ENCODE measurements at regions not wholly inside any gene's neighbourhood (a gene's known extent, or its start where the extent isn't known, plus 50 kb on each side); places are given as distances from the start of the nearest gene placed in this dataset.
A peak's percentile ranks its signal among the peaks of the same experiment; 100 is the strongest.
"Not testable (repeated sequence)": the region's sequence is repeated elsewhere in the genome, so short reads cannot be mapped to it uniquely, and the experiment has no call there.

GRCh38 chr4:79739912-79740311 lies 331.9 kb upstream of the GK2 start:
- no peak for DNase-seq

DNA sequence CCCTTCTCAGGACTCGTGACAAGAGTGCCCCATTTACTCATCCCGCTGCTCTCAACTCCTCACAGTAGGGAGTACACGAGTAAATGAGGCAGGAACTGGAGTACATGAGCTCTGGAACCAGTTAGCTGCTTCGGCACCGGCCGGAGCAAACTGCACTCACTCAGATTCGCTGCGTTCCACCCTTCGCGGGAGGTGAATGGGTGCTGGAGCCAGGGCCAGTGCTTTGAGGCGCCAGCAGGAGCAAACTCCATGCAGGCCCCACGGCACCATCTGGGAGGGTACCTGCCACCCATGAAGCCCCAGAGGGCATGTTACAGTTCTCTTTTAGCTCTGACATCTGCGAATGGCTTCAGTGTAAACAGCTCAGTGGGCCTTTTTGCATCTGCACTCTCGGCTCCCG lies 315.5 kb upstream of the GK2 start:
- DNase-seq, result no peak

DNA sequence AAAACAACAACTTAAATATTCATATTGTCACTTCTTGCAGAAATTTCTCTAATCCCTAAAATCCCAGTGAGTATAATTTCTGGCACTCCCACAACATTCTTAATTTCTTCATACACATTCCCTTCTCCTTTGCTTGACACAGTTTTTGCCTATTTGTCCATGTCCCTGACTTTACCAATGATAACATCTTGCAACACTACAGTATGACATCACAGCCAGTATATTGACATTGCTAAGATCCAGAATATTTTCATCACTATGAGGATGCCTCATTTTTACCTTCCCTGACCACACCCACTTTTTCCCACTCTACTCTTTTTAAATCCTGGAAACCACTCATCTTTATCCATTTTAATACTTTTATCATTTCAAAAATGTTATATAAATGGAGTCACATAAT lies 292.3 kb upstream of the GK2 start:
- DNase-seq, result no peak

DNA sequence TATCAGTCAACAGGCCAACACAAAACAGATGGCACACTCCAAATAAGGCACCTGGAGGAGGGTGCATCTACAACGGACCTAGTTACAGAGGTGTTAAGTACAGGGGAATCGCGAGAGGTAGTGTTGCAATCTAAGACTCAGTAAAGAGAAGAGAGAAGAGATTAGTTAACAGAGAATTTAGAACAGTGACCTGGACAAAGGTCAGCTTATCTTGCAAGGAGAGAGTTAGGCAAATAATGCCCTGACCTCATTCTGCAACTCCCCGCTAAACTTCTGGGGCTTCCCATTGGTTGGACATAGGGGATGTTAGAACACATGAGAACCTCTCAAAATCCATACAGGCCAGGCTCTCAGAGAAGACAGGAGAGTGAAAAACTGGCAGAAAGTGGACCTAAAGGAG lies 289.4 kb upstream of the GK2 start:
- no peak for DNase-seq

- DNase-seq, result not testable (repeated sequence)
These were observed 288.5 kb upstream of the GK2 start for GRCh38 chr4:79696534-79696933.

- DNase-seq, result no peak
These were observed 287.8 kb upstream of the GK2 start for GRCh38 chr4:79695848-79696247.

DNA sequence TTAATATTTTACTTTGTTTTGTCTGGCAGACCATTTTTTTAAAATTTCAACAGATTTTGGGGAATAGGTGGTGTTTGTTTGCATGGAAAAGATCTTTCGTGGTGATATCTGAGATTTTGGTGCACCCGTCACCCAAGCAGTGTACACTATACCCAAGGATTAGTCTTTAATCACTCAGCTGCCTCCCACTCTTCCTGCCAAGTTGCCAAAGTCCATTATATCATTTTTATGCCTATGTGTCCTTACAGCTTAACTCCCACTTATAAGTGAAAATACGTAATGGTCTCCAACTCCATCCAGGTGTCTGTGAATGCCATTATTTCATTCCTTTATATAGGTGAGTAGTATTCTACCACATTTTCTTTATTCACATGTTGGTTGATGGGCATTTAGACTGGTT lies 281.7 kb upstream of the GK2 start:
- DNase-seq, result peak; percentile 1

DNA sequence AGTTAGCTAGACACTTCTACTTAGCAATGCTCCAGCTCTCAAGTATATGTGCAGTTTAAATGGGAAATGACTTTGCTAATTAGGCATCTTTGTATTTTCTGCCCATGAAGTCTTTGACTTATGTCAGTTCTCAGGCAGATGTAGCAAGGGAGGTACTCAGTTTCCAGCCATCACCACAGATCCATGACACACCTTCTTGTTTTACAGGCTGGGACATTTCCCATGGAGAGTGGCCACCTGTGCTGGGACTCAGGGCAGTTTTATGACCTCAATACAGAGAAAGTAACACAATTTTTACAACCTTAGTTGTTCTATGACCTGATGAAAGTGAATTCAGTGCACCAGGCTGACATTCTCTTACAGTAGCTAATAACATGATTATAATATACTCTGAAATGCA lies 280.7 kb upstream of the GK2 start:
- no peak for DNase-seq

GRCh38 chr4:79687006-79687405 lies 279.0 kb upstream of the GK2 start:
- DNase-seq, result peak; percentile 33

- DNase-seq, result no peak
These were observed 277.5 kb upstream of the GK2 start for GRCh38 chr4:79685542-79685941.

GRCh38 chr4:79684516-79684915 lies 276.5 kb upstream of the GK2 start:
- DNase-seq, result no peak

- DNase-seq, result no peak
These were observed 274.9 kb upstream of the GK2 start for GRCh38 chr4:79682801-79683530.

- no peak for DNase-seq
These were observed 274.1 kb upstream of the GK2 start for GRCh38 chr4:79682161-79682560.

DNA sequence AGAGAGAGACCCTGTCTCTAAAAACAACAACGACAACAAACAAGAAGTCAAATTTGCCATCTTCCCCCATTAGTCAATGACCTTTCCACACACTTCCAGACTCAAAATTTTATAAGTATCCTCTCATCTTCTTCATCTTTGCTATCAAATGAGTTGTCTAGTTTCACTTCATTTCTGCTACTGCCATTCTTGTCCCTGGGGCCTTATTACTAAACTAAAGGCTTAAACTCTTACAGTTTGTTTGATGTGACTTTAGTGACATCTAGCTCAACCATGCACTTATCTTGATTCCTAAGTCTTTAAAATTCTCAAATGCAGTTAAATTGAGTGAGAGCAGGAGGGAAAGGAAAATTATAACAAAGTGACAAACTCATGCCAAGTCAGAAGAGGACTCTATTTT lies 271.8 kb upstream of the GK2 start:
- DNase-seq, result no peak

- no peak for DNase-seq
These were observed 270.6 kb upstream of the GK2 start for GRCh38 chr4:79678472-79679202.

- DNase-seq, result no peak
These were observed 268.7 kb upstream of the GK2 start for GRCh38 chr4:79676705-79677104.

DNA sequence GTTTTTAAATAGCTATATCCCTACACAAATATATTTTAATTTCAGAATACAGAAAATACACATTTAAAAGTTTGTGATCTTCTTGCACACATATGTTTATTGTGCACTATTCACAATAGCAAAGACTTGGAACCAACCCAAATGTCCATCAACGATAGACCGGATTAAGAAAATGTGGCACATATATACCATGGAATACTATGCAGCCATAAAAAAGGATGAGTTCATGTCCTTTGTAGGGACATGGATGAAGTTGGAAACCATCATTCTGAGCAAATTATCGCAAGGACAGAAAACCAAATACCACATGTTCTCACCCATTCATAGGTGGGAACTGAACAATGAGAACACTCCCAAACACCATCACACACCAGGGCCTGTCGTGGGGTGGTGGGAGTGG lies 266.9 kb upstream of the GK2 start:
- DNase-seq, result not testable (repeated sequence)

GRCh38 chr4:79673898-79674297 lies 265.9 kb upstream of the GK2 start:
- no peak for DNase-seq

DNA sequence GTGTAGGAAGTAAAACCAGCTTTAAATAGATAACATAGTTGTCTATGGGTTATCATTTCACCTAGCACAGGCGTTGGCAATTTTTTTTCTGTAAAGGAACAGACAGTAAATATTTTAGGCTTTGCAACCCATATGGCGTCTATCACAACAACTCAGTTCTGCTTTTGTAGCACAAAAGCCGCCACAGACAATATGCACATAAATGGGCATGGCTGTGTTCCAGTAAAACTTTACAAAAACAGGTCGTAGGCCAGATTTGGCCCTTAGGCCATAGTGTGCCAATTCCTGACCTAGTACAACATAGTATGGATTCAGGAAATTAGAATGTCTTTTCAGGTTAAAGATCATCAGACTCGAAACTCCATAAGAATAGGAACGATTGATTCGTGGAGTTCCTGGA lies 265.3 kb upstream of the GK2 start:
- no peak for DNase-seq

- no peak for DNase-seq
These were observed 258.8 kb upstream of the GK2 start for GRCh38 chr4:79666875-79667274.

DNA sequence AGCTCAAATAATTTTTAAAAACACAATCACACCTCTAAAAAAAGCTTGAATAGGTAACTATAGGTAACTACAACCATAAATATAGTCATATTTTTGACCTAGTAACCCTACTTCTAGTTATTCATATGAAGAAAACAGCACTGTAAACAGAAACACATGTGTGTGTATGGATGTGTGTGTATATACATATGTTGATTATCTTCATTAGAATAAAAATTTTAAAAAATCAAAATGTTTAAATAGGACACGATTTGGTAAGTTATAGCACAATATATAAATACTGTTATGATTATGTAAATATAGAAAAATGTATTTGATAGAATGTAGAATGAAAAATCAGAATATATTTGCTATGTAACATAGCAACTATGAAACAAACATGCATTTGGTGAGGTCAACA lies 258.1 kb upstream of the GK2 start:
- DNase-seq, result no peak

DNA sequence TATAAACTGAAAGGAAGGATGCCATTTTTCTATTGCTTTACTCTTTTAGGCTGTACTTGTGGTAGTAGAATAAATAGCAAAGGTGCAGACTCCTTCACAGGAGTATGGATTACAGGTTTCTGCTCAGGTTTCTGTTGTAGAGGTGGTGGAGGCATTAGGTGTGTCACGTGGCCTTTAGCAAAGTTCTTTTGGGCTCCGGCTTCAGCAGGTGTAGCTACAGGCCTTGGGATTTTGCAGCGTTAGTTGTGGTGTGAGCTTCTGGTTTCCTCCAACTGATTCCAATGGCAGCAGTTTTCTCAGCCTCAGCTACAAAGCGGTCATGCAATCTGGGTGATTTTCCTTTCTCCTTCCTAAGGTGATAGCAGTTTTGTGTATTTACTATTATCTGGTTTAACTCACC lies 255.8 kb upstream of the GK2 start:
- no peak for DNase-seq

- no peak for DNase-seq
These were observed 255.1 kb upstream of the GK2 start for GRCh38 chr4:79663141-79663540.

DNA sequence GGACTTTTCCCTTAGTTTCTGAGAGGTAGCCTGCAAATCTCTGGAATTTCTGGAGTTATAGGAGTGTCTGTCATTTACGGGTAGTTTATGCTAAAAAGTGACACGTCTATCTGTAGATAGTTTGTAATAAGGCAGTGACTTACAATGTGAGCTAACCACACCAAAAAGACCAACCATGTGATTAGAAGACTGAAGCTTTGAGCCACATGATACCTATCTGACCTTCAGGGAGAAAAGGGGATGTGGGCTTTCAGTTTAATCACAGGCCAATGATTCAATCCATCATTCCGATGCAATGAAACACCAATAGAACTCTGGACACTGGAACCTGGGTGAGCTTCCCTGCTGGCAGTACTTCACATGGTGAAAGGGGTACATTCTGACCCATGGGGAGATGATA lies 254.6 kb upstream of the GK2 start:
- no peak for DNase-seq

DNA sequence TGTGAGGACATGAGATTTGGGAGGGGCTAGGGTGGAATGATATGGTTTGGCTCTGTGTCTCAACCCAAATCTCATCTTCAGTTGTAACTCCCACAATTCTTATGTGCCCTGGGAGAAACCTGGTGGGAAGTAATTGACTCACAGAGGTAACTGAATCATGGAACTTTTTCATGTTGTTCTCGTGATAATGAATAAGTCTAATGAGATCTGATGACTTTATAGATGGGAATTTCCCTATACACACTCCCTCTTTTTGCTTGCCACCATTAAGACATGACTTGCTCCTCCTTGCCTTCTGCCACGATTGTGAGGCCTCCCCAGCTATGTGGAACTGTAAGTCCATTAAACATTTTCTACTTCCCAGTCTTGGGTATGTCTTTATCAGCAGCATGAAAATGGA lies 253.2 kb upstream of the GK2 start:
- no peak for DNase-seq
